IMR-90 (cell line): ENCODE measurements at regions not wholly inside any gene's neighbourhood (a gene's known extent, or its start where the extent isn't known, plus 50 kb on each side); places are given as distances from the start of the nearest gene placed in this dataset.

ENCODE experiments used
- ATAC-seq: fragments of 200-7000 bp; cut with Tn5 transposase; 2 replicates; pipeline ENCODE4 v1.9.1; 2020; ENCODE audit warnings: low read depth, mild to moderate bottlenecking, moderate library complexity
- BruUV-seq: library from RNA; stranded (reverse); fragments of 400-500 nt; replicated peaks from 2 replicates; lab custom pipeline; 2021; lab: Mats Ljungman, UMichigan
- CTCF ChIA-PET: fragments of 300-600 bp; formaldehyde crosslinking; extraction: SDS; loops from one replicate; lab custom pipeline; 2021; ENCODE audit warnings: antibody characterized with exemption; lab: Yijun Ruan, JAX
- POLR2A ChIA-PET: fragments of 300-600 bp; sonication (Branson Sonifier 250); formaldehyde crosslinking; loops from one replicate; lab custom pipeline; 2022; ENCODE audit warnings: antibody characterized with exemption; ENCODE audit not compliant: unreplicated experiment; lab: Charles Lee
- DNase-seq: peaks from one replicate; pipeline ENCODE4 v3.0.0; 2013
- H2AFZ ChIP-seq: replicated peaks from 2 replicates; pipeline ENCODE3; 2013; ENCODE audit warnings: low read length, mild to moderate bottlenecking; ENCODE audit not compliant: poor library complexity
- H2AK5ac ChIP-seq: 2 replicates; pipeline ENCODE4 v1.6.1; 2013; ENCODE audit warnings: low read depth, low read length, inconsistent platforms
- H2AK9ac ChIP-seq: replicated peaks from 2 replicates; pipeline ENCODE3; 2013; ENCODE audit warnings: mild to moderate bottlenecking, low read depth, low read length, moderate library complexity; ENCODE audit not compliant: poor library complexity
- H2BK120ac ChIP-seq: 2 replicates; pipeline ENCODE4 v1.6.1; 2013; ENCODE audit warnings: low read depth, low read length, inconsistent platforms
- H2BK15ac ChIP-seq: 3 replicates; pipeline ENCODE4 v1.6.1; 2013; ENCODE audit warnings: low read depth, low read length, inconsistent platforms
- H2BK20ac ChIP-seq: 2 replicates; pipeline ENCODE4 v1.6.1; 2013; ENCODE audit warnings: low read depth, mild to moderate bottlenecking, inconsistent platforms, low read length, moderate library complexity
- H2BK5ac ChIP-seq: 2 replicates; pipeline ENCODE4 v1.6.1; 2013; ENCODE audit warnings: mild to moderate bottlenecking, low read depth, low read length, inconsistent platforms; ENCODE audit not compliant: poor library complexity, severe bottlenecking
- H3K14ac ChIP-seq: replicated peaks from 2 replicates; pipeline ENCODE4 v1.6.1; 2013; ENCODE audit warnings: low read depth, low read length, inconsistent platforms
- H3K18ac ChIP-seq: 2 replicates; pipeline ENCODE4 v1.6.1; 2013; ENCODE audit warnings: low read depth, low read length, control low read depth
- H3K23ac ChIP-seq: 2 replicates; pipeline ENCODE4 v1.6.1; 2013; ENCODE audit warnings: low read depth, low read length, inconsistent platforms
- H3K27ac ChIP-seq: 2 replicates; pipeline ENCODE4 v1.5.1; 2013; ENCODE audit warnings: mild to moderate bottlenecking, control low read depth, low read length; ENCODE audit not compliant: insufficient read depth
- H3K27me3 ChIP-seq: 2 replicates; pipeline ENCODE4 v1.6.1; 2013; ENCODE audit warnings: low read length; ENCODE audit not compliant: control insufficient read depth, insufficient read depth
- H3K36me3 ChIP-seq: 2 replicates; pipeline ENCODE4 v1.6.1; 2013; ENCODE audit warnings: low read length, mixed read lengths; ENCODE audit not compliant: control insufficient read depth, insufficient read depth
- H3K4ac ChIP-seq: 2 replicates; pipeline ENCODE4 v1.6.1; 2013; ENCODE audit warnings: low read depth, low read length, inconsistent platforms
- H3K4me1 ChIP-seq: 2 replicates; pipeline ENCODE4 v1.6.1; 2013; ENCODE audit warnings: low read length, mixed read lengths; ENCODE audit not compliant: control insufficient read depth, insufficient read depth
- H3K4me2 ChIP-seq: 2 replicates; pipeline ENCODE4 v1.6.1; 2013; ENCODE audit warnings: low read depth, mild to moderate bottlenecking, control low read depth, low read length, moderate library complexity
- H3K4me3 ChIP-seq: 2 replicates; pipeline ENCODE4 v1.5.1; 2013; ENCODE audit warnings: low read depth, mild to moderate bottlenecking, control low read depth, low read length, moderate library complexity; ENCODE audit not compliant: insufficient read depth
- H3K56ac ChIP-seq: 2 replicates; pipeline ENCODE4 v1.6.1; 2013; ENCODE audit warnings: low read length, inconsistent platforms; ENCODE audit not compliant: insufficient read depth; ENCODE audit errors: extremely low read depth
- H3K79me1 ChIP-seq, 2 experiments: 2 replicates each; pipeline ENCODE4 v1.6.1; 2013; ENCODE audit warnings: low read length in 2 of 2, inconsistent platforms in 1 of 2, low read depth in 1 of 2
- H3K9ac ChIP-seq: 2 replicates; pipeline ENCODE4 v1.6.1; 2013; ENCODE audit warnings: low read depth, low read length, control low read depth
- H3K9me1 ChIP-seq: 2 replicates; pipeline ENCODE4 v1.6.1; 2013; ENCODE audit warnings: low read length, inconsistent platforms; ENCODE audit not compliant: insufficient read depth
- H3K9me3 ChIP-seq: 2 replicates; pipeline ENCODE4 v1.6.1; 2013; ENCODE audit warnings: low read length; ENCODE audit not compliant: control insufficient read depth, insufficient read depth
- H4K20me1 ChIP-seq: 2 replicates; pipeline ENCODE4 v1.6.1; 2013; ENCODE audit warnings: low read length, inconsistent platforms; ENCODE audit not compliant: insufficient read depth
- H4K5ac ChIP-seq: 2 replicates; pipeline ENCODE4 v1.6.1; 2013; ENCODE audit warnings: mild to moderate bottlenecking, low read depth, low read length, control low read depth
- H4K8ac ChIP-seq, 2 experiments: 2 replicates each; pipeline ENCODE4 v1.6.1; 2013; ENCODE audit warnings: low read depth in 2 of 2, low read length in 2 of 2, control low read depth in 1 of 2, inconsistent platforms in 1 of 2
- H4K91ac ChIP-seq: 2 replicates; pipeline ENCODE4 v1.6.1; 2013; ENCODE audit warnings: low read depth, low read length, inconsistent platforms; ENCODE audit not compliant: insufficient read depth
- BHLHE40 ChIP-seq: fragments of 150-350 bp; IDR thresholded peaks from 2 replicates; pipeline ENCODE4 v1.6.1; 2016; ENCODE audit warnings: mild to moderate bottlenecking, low read depth, low read length
- RAD21 ChIP-seq: IDR thresholded peaks from 2 replicates; pipeline ENCODE4 v1.6.1; 2012; ENCODE audit warnings: low read length, improper control_type of control experiment
- SMC3 ChIP-seq: fragments of 150-350 bp; IDR thresholded peaks from 2 replicates; pipeline ENCODE4 v1.6.1; 2016; ENCODE audit warnings: low read depth, mild to moderate bottlenecking, antibody characterized with exemption, low read length, moderate library complexity
- USF2 ChIP-seq: fragments of 150-350 bp; IDR thresholded peaks from 2 replicates; pipeline ENCODE4 v1.6.1; 2017; ENCODE audit warnings: mild to moderate bottlenecking, antibody characterized with exemption, low read length, low read depth
- WGBS, 2 experiments: methylation state at CpG; one replicate each; pipeline versions ENCODE4 v1.1.5 to v1.1.7; 2013; ENCODE audit warnings: missing lambda C conversion rate in 2 of 2; ENCODE audit not compliant: insufficient read length in 1 of 2; ENCODE audit errors: extremely low coverage in 2 of 2; 5-methylcytosine and 5-hydroxymethylcytosine counted together
- dilution Hi-C: fragments of 300-500 bp; cut with HindIII; formaldehyde crosslinking; loops from one replicate; pipeline ENCODE4 v1.14.3; 2018; ENCODE audit warnings: low sequenced_read_pairs; ENCODE audit not compliant: unreplicated experiment
- in situ Hi-C: fragments of 300-500 bp; cut with MboI; formaldehyde crosslinking; loops from 3 replicates; pipeline ENCODE4 v1.14.3; 2019; ENCODE audit warnings: low sequenced_read_pairs, inconsistent platforms, mixed read lengths
- intact Hi-C: fragments of 100-400 bp; cut with micrococcal nuclease; formaldehyde crosslinking; loops from 2 replicates; pipeline ENCODE4 v1.10.0; 2022

GRCh38 chrX:22810876-22811275 is 188.9 kb upstream of the DDX53 start:
- H2AK9ac ChIP-seq = no peak overlapping the region
- no TSS peak for BruUV-seq
- H3K56ac ChIP-seq = no peak overlapping the region
- no peak overlapping the region for H2BK15ac ChIP-seq
- H3K79me1 ChIP-seq = no peaks in the 10 kb centered on the region
- H2BK5ac ChIP-seq = no peak overlapping the region
- no peak overlapping the region for H4K91ac ChIP-seq
- no peaks in the 10 kb centered on the region for H3K4me1 ChIP-seq
- dilution Hi-C loops (no loop called here), in situ Hi-C loops (no loop called here), intact Hi-C loops (no loop called here)
- TF ChIP-seq BHLHE40 (no peak), USF2 (no peak), RAD21 (no peak), SMC3 (no peak)
- no peak overlapping the region for H3K18ac ChIP-seq
- no peaks in the 10 kb centered on the region for H3K27me3 ChIP-seq
- no peak overlapping the region for H2BK20ac ChIP-seq
- no peak overlapping the region for H3K4ac ChIP-seq
- POLR2A ChIA-PET = no interaction called here
- no peak overlapping the region for H3K14ac ChIP-seq
- H4K5ac ChIP-seq = no peak overlapping the region
- ATAC-seq = no peak
- CTCF ChIA-PET = no interaction called here
- no peak overlapping the region for H2AFZ ChIP-seq
- no peak for DNase-seq
- no peak overlapping the region for H3K9ac ChIP-seq
- no peak overlapping the region for H2AK5ac ChIP-seq
- H3K9me3 ChIP-seq = no peaks in the 10 kb centered on the region
- no peak overlapping the region for H3K4me2 ChIP-seq
- H4K20me1 ChIP-seq = no peaks in the 10 kb centered on the region
- H3K27ac ChIP-seq = no peak overlapping the region
- no CpG with 5 or more reads among the region's 2 CpGs for WGBS, 2 experiments
- H3K4me3 ChIP-seq = no peak overlapping the region
- no peak overlapping the region for H3K23ac ChIP-seq
- H3K36me3 ChIP-seq = no peaks in the 10 kb centered on the region
- no peaks in the 10 kb centered on the region for H3K9me1 ChIP-seq
- no peak overlapping the region for H4K8ac ChIP-seq
- H2BK120ac ChIP-seq = no peak overlapping the region
